Right lobe of liver (tissue), 6 donors: ENCODE measurements at regions not wholly inside any gene's neighbourhood (a gene's known extent, or its start where the extent isn't known, plus 50 kb on each side); places are given as distances from the start of the nearest gene placed in this dataset.

Experiments
- ATAC-seq, 4 donors: fragments of 200-7000 bp; cut with Tn5 transposase; one replicate each; pipeline ENCODE4 v1.9.1; 2020; ENCODE audit warnings: mild to moderate bottlenecking in 4 of 4, moderate library complexity in 4 of 4
- DNase-seq, 3 donors: peaks; one replicate each; pipeline ENCODE4 v3.0.0-alpha.2; 2020
- H3K27ac ChIP-seq, 3 donors: fragments of 200-600 bp; one replicate each; pipeline ENCODE4 v1.8.0; 2022
- H3K27me3 ChIP-seq, 2 donors: fragments of 200-600 bp; one replicate each; pipeline ENCODE4 v1.8.0; 2022
- H3K36me3 ChIP-seq, 4 donors: fragments of 200-600 bp; sonication (generic) in 1 of 4; one replicate each; pipeline versions ENCODE4 v1.5.1 to v1.8.0; 2017 to 2022; ENCODE audit warnings: control low read depth in 1 of 4
- H3K4me1 ChIP-seq, 4 donors: fragments of 200-600 bp; sonication (generic) in 1 of 4; one replicate each; pipeline versions ENCODE4 v1.5.1 to v1.8.0; 2017 to 2022; ENCODE audit warnings: control low read depth in 1 of 4
- H3K4me3 ChIP-seq, 3 donors: fragments of 200-600 bp; one replicate each; pipeline ENCODE4 v1.8.0; 2022
- H3K9me3 ChIP-seq, 4 donors: fragments of 200-600 bp; sonication (generic) in 1 of 4; one replicate each; pipeline versions ENCODE4 v1.5.1 to v1.8.0; 2017 to 2022; ENCODE audit warnings: control low read depth in 1 of 4
- CTCF ChIP-seq, 4 donors: fragments of 200-600 bp in 3 of 4; fragments of 450-650 bp in 1 of 4; IDR thresholded peaks; one replicate each; pipeline versions ENCODE4 v1.5.1 to v1.8.0; 2016 to 2022; ENCODE audit warnings: antibody characterized with exemption in 4 of 4, mild to moderate bottlenecking in 2 of 4
- POLR2A ChIP-seq: fragments of 450-650 bp; IDR thresholded peaks from one replicate; pipeline ENCODE4 v1.6.1; 2017; ENCODE audit warnings: antibody characterized with exemption, mild to moderate bottlenecking
- WGBS: methylation state at CpG from one replicate; pipeline ENCODE4 v1.1.6; 2018; ENCODE audit warnings: low coverage, low lambda C conversion rate; ENCODE audit not compliant: insufficient coverage; ENCODE audit errors: missing lambda C conversion rate; 5-methylcytosine and 5-hydroxymethylcytosine counted together
- intact Hi-C, 2 donors: fragments of 100-400 bp; cut with DNase I; formaldehyde crosslinking; loops; one replicate each; pipeline versions ENCODE4 v1.11.2 to v1.14.1; 2022
- donor health status: DM: no; HTN: yes; CAD: no.
- donor health status: DM: no; HTN: no; CAD: no.
- donor health status: DM: no; HTN: no; CAD: no.
- donor health status: DM: no; HTN: yes; CAD: no.
- donor health status: DM: no; HTN: yes; CAD: no.

DNA sequence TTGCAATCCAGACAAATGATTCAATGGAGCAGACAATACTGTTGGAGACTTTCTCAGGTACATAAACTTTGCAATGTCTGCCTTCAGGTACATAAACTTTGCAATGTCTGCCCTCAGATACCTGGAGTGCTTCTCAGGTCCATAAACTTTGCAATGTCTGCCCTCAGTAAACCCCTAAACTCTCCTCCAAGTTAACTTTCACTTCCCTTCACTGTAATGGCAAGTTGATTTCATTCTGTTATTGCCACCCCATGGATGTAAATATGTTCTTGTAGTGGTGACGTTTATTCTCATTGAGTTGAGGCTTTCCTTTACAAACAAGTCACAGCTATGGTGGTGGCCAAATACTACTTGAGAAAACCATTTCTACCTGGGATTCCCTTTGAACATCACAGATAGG is 338.8 kb downstream of the EPM2A start:
- DNase-seq (no peak), ATAC-seq (no peak)
- H3K27ac ChIP-seq, result no peak overlapping the region
- TF ChIP-seq CTCF (IDR thresholded peaks at IDR 0.05) (no peak), POLR2A (no peak)
- H3K9me3 ChIP-seq, result no peaks in the 10 kb centered on the region
- no peaks in the 10 kb centered on the region for H3K27me3 ChIP-seq
- intact Hi-C loops, result no loop called here
- H3K4me3 ChIP-seq, result no peak overlapping the region
- no peaks in the 10 kb centered on the region for H3K36me3 ChIP-seq
- H3K4me1 ChIP-seq, result no peaks in the 10 kb centered on the region
- WGBS, result 88% methylated on average over 1 of the region's 1 CpG

DNA sequence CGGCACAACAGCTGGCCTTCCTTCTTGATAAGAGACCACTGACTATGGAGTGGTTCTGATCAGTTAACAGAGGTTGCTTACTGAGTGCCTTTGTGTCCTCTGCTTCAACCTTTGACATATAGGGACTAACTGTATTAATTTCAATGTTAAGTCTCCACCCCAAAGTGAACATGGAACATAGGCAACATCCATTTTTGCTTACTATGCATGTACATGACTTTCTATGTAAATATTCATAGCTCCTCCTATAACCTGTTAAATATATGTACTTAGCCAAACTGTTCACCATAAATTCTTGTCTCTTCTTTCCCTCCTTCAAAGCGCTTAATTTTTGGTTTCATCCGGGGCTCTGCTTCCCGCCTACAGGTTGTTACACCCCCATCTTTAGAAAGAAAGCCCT is 334.8 kb downstream of the EPM2A start:
- Histone ChIP-seq H3K27me3 (no peaks in the 10 kb centered on the region), H3K36me3 (no peaks in the 10 kb centered on the region), H3K9me3 (no peaks in the 10 kb centered on the region), H3K4me3 (no peak overlapping the region), H3K27ac (no peak overlapping the region), H3K4me1 (no peaks in the 10 kb centered on the region)
- ATAC-seq, result no peak
- no peak for TF ChIP-seq CTCF (IDR thresholded peaks at IDR 0.05)
- no peak for TF ChIP-seq POLR2A
- intact Hi-C loops, result no loop called here
- DNase-seq, result no peak
- WGBS, result 70% methylated on average over 4 of the region's 4 CpGs

DNA sequence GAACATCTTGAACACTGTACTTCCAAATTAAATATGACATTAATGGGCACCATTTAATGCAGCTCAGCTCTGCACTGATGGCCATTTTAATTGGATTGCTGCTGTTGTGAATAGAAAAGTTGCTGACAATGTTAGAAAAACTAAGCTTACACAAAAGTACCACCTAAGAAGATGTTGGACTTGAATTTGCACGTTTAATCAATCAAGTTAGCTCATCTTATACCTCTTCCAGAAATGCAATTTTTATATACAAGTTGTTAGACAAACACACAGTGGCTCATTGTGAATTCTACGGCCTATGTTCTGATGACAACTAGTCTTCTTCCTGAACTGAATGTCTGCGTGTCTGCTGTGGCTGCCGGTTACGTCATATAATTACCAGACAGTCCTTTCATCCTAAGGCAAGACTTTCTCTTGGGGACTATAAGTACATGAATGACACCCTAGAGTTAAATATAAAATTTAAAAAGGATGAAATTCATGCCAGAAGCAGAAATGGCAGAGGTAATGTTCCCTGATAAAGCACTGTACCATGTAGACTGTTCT is 330.2 kb downstream of the EPM2A start:
- H3K4me1 ChIP-seq, result no peaks in the 10 kb centered on the region
- 77% methylated on average over 5 of the region's 5 CpGs for WGBS
- H3K9me3 ChIP-seq, result no peaks in the 10 kb centered on the region
- no peaks in the 10 kb centered on the region for H3K36me3 ChIP-seq
- DNase-seq (no peak), ATAC-seq (no peak)
- intact Hi-C loops, result no loop called here
- TF ChIP-seq CTCF (IDR thresholded peaks at IDR 0.05) (no peak), POLR2A (no peak)
- H3K27me3 ChIP-seq, result no peaks in the 10 kb centered on the region
- H3K27ac ChIP-seq, result no peak overlapping the region
- H3K4me3 ChIP-seq, result no peak overlapping the region

GRCh38 chr6:145406783-145407182 is 328.5 kb downstream of the EPM2A start:
- intact Hi-C loops, result no loop called here
- WGBS, result 29% methylated on average over 4 of the region's 4 CpGs
- TF ChIP-seq CTCF (IDR thresholded peaks at IDR 0.05) (no peak), POLR2A (no peak)
- Histone ChIP-seq H3K9me3 (no peaks in the 10 kb centered on the region), H3K27me3 (no peaks in the 10 kb centered on the region), H3K36me3 (no peaks in the 10 kb centered on the region), H3K27ac (no peak overlapping the region), H3K4me1 (no peaks in the 10 kb centered on the region), H3K4me3 (no peak overlapping the region)
- ATAC-seq (no peak), DNase-seq (no peak)

GRCh38 chr6:145415616-145416015 is 319.7 kb downstream of the EPM2A start:
- Histone ChIP-seq H3K4me1 (no peaks in the 10 kb centered on the region), H3K27ac (no peak overlapping the region), H3K36me3 (no peaks in the 10 kb centered on the region), H3K9me3 (no peaks in the 10 kb centered on the region), H3K4me3 (no peak overlapping the region), H3K27me3 (no peaks in the 10 kb centered on the region)
- intact Hi-C loops, result no loop called here
- 49% methylated on average over 2 of the region's 2 CpGs for WGBS
- DNase-seq, result no peak
- ATAC-seq, result no peak
- TF ChIP-seq POLR2A (no peak), CTCF (IDR thresholded peaks at IDR 0.05) (no peak)
